Tibial artery (tissue), 4 donors: ENCODE measurements at regions not wholly inside any gene's neighbourhood (a gene's known extent, or its start where the extent isn't known, plus 50 kb on each side); places are given as distances from the start of the nearest gene placed in this dataset.
A peak's percentile ranks its signal among the peaks of the same experiment; 100 is the strongest.

ENCODE experiments used
- DNase-seq, 2 donors: peaks; one replicate each; pipeline ENCODE4 v3.0.0-alpha.2; 2019
- H3K27ac ChIP-seq, 2 donors: fragments of 200-600 bp; sonication (generic) in 1 of 2; 1 replicate in 1 of 2; 2 replicates in 1 of 2; pipeline ENCODE4 v1.5.1; 2018 to 2019; ENCODE audit warnings: mild to moderate bottlenecking in 1 of 2
- H3K27me3 ChIP-seq, 2 donors: fragments of 200-600 bp; sonication (generic) in 1 of 2; one replicate each; pipeline versions ENCODE4 v1.5.1 to v1.6.0; 2016 to 2019
- H3K36me3 ChIP-seq, 3 donors: fragments of 200-600 bp; sonication (generic) in 2 of 3; one replicate each; pipeline ENCODE4 v1.5.1; 2016 to 2019; ENCODE audit warnings: mild to moderate bottlenecking in 2 of 3
- H3K4me1 ChIP-seq, 4 donors: fragments of 200-600 bp; sonication (generic) in 2 of 4; 1 replicate in 3 of 4; 2 replicates in 1 of 4; pipeline ENCODE4 v1.5.1; 2016 to 2019
- H3K4me3 ChIP-seq, 2 donors: fragments of 200-600 bp; sonication (generic) in 1 of 2; 1 replicate in 1 of 2; 2 replicates in 1 of 2; pipeline ENCODE4 v1.5.1; 2018 to 2019; ENCODE audit warnings: mild to moderate bottlenecking in 2 of 2
- H3K9me3 ChIP-seq, 3 donors: fragments of 200-600 bp; sonication (generic) in 1 of 3; one replicate each; pipeline ENCODE4 v1.5.1; 2016 to 2019
- CTCF ChIP-seq, 2 experiments: fragments of 200-600 bp in 1 of 2; fragments of 450-650 bp in 1 of 2; IDR thresholded peaks; one replicate each; pipeline ENCODE4 v1.5.1; 2017 to 2019; ENCODE audit warnings: antibody characterized with exemption in 2 of 2, mild to moderate bottlenecking in 1 of 2, moderate library complexity in 1 of 2
- intact Hi-C: fragments of 100-400 bp; cut with DNase I; formaldehyde crosslinking; loops from one replicate; pipeline ENCODE4 v1.15.0; 2023; ENCODE audit warnings: low total_unique reads

- intact Hi-C loops, result no loop called here
- DNase-seq, result no peak
- no peak overlapping the region for H3K27ac ChIP-seq
- TF ChIP-seq CTCF (IDR thresholded peaks at IDR 0.05), result no peak
- H3K36me3 ChIP-seq, result no peaks in the 10 kb centered on the region
- no peak overlapping the region for H3K4me3 ChIP-seq
- peaks cover 0 to 18% (median 7%) of the 10 kb centered on the region in 4 donors for H3K4me1 ChIP-seq
- H3K9me3 ChIP-seq, result no peaks in the 10 kb centered on the region
- no peaks in the 10 kb centered on the region for H3K27me3 ChIP-seq
Measured at GRCh38 chr4:159428293-159428692, 325.4 kb downstream of the RAPGEF2 start.

GRCh38 chr4:159428975-159429692 lies 326.3 kb downstream of the RAPGEF2 start:
- H3K36me3 ChIP-seq, result no peaks in the 10 kb centered on the region
- DNase-seq, result no peak
- intact Hi-C loops, result no loop called here
- H3K27me3 ChIP-seq, result no peaks in the 10 kb centered on the region
- peaks cover 0 to 27% (median 8%) of the 10 kb centered on the region in 4 donors for H3K4me1 ChIP-seq
- H3K9me3 ChIP-seq, result no peaks in the 10 kb centered on the region
- TF ChIP-seq CTCF (IDR thresholded peaks at IDR 0.05), result no peak
- H3K4me3 ChIP-seq, result peak overlapping the region; percentile 11 to 12
- peak overlapping the region in 1 of 2 donors; percentile 15 for H3K27ac ChIP-seq

DNA sequence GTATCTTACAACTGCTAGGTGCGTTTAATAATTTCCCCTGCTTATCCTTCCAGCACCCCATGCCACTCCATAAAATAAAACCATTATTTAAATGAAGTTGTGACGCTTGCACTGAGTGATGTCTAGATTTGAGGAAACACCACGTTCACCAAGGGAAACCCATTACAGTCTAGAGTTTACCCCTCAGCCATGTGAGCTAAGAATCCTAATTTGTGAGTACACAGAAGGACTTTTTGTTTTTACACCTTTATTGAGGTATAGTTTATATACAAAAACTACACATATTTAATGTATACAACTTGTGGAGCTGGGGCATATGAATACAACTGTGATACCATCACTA lies 326.8 kb downstream of the RAPGEF2 start:
- no peak for DNase-seq
- no peak for TF ChIP-seq CTCF (IDR thresholded peaks at IDR 0.05)
- Histone ChIP-seq H3K27ac (no peak overlapping the region), H3K4me1 (peaks cover 0 to 32% (median 13%) of the 10 kb centered on the region in 4 donors), H3K9me3 (no peaks in the 10 kb centered on the region), H3K4me3 (no peak overlapping the region), H3K36me3 (no peaks in the 10 kb centered on the region), H3K27me3 (no peaks in the 10 kb centered on the region)
- intact Hi-C loops, result no loop called here

DNA sequence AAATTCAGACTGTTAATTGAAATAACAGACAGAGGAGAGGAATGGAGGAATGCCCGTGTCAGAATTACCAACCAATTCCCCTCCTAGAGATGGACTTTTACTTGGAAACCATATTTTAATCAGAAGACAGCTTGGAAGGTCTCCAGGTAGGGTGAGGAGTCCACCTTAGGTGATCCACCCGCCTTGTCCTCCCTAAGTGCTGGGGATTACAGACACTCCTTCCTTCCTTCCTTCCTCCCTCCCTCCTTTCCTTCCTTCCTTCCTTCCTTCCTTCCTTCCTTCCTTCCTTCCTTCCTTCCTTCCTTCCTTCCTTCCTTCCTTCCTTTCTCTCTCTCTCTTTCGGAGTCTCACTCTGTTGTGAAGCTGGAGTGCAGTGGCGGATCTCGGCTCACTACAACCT lies 328.0 kb downstream of the RAPGEF2 start:
- peaks cover 0 to 44% (median 23%) of the 10 kb centered on the region in 4 donors for H3K4me1 ChIP-seq

GRCh38 chr4:159432436-159432835 lies 329.6 kb downstream of the RAPGEF2 start:
- no peak overlapping the region for H3K4me3 ChIP-seq
- DNase-seq, result no peak
- peak overlapping the region in 1 of 2 donors; percentile 61 for H3K27ac ChIP-seq
- H3K27me3 ChIP-seq, result no peaks in the 10 kb centered on the region
- no peak for TF ChIP-seq CTCF (IDR thresholded peaks at IDR 0.05)
- no peaks in the 10 kb centered on the region for H3K9me3 ChIP-seq
- H3K36me3 ChIP-seq, result no peaks in the 10 kb centered on the region
- H3K4me1 ChIP-seq, result peaks cover 0 to 49% (median 26%) of the 10 kb centered on the region in 4 donors
- intact Hi-C loops, result no loop called here

More for the DNA sequence above, 328.0 kb downstream of the RAPGEF2 start:
- Histone ChIP-seq H3K27ac (no peak overlapping the region), H3K9me3 (no peaks in the 10 kb centered on the region), H3K27me3 (no peaks in the 10 kb centered on the region), H3K4me3 (no peak overlapping the region), H3K36me3 (no peaks in the 10 kb centered on the region)
- intact Hi-C loops, result no loop called here
- TF ChIP-seq CTCF (IDR thresholded peaks at IDR 0.05), result no peak
- no peak for DNase-seq
